ENCODE measurements at regions not wholly inside any gene's neighbourhood (a gene's known extent, or its start where the extent isn't known, plus 50 kb on each side); places are given as distances from the start of the nearest gene placed in this dataset.

DNA sequence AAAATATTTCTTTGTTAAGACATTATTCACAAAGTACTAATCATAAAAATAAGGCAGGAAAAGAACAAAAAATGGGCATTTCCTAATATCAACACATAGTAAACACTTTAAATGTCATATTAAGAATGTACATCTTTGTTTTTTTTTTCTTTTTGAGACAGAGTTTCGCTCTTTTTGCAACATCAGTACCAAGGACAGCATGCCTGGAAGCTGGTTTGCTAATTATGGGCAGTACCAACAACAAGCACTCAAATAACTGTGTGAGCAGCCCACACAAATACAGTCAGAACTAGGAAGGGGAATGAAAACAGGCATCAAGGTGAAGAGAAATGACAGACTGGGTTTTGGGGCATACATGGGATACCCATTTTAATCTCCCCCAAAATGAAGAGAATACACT, 788.0 kb upstream of the SLITRK1 start:
- Histone ChIP-seq H3K79me2 (ENCODE audit: insufficient read depth, low read length) (no peaks in the 10 kb centered on the region), H3K4me1 (ENCODE audit: insufficient read depth, low read length) (no peaks in the 10 kb centered on the region), H3K27me3 (ENCODE audit: insufficient read depth, low read length) (no peaks in the 10 kb centered on the region), H3K4me2 (ENCODE audit: low read length) (no peak overlapping the region), H4K20me1 (ENCODE audit: insufficient read depth, low read length) (no peaks in the 10 kb centered on the region), H3K9me3 (ENCODE audit: insufficient read depth, low read depth, low read length) (no peaks in the 10 kb centered on the region), H2AFZ (ENCODE audit: low read depth, low read length) (no peak overlapping the region), H3K9ac (ENCODE audit: low read length) (no peak overlapping the region), H3K36me3 (ENCODE audit: insufficient read depth, low read length) (no peaks in the 10 kb centered on the region), H3K4me3 (ENCODE audit: insufficient read depth, low read depth, low read length) (no peak overlapping the region), H3K27ac (ENCODE audit: low read depth, low read length) (no peak overlapping the region)
- no peak for TF ChIP-seq CTCF (IDR thresholded peaks at IDR 0.05; ENCODE audit: insufficient read depth, low read depth, low read length)
- no peak for TF ChIP-seq EZH2 (IDR thresholded peaks at IDR 0.05; ENCODE audit: insufficient read depth, low read length)
- Mint-ChIP-seq H3K4me1 (ENCODE audit: low read depth, unreplicated experiment) (no peaks in the 10 kb centered on the region), H3K27me3 (ENCODE audit: low read depth, unreplicated experiment) (no peaks in the 10 kb centered on the region), H3K36me3 (ENCODE audit: low read depth, unreplicated experiment) (no peaks in the 10 kb centered on the region), H3K27ac (ENCODE audit: unreplicated experiment) (no peak overlapping the region), H3K9me3 (ENCODE audit: unreplicated experiment) (no peaks in the 10 kb centered on the region), H3K4me3 (ENCODE audit: unreplicated experiment) (no peak overlapping the region)
- DNase-seq (ENCODE audit: low read depth): no peak
- FAIRE-seq: no peak

DNA sequence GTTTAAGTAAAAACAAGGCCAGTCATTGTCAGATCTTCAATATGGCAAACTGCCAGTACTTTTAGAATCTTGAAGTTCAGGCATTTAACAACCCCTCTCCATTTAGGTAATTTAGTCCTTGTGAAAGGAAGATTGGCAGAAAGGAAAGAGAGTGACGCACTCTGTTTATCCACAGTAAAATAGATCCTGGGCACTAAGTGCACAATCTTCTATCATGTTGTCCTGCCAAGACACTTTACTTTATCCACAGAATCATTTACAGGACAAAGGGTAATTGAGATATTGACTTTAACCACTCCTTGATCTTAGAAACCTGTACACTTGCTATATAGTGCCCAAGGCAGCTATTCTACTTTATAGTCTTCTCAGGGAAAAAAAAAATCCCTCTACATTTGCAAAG, 786.4 kb upstream of the SLITRK1 start:
- Histone ChIP-seq H3K9ac (ENCODE audit: low read length) (no peak overlapping the region), H3K4me3 (ENCODE audit: insufficient read depth, low read depth, low read length) (no peak overlapping the region), H3K27ac (ENCODE audit: low read depth, low read length) (no peak overlapping the region), H3K4me1 (ENCODE audit: insufficient read depth, low read length) (no peaks in the 10 kb centered on the region), H3K4me2 (ENCODE audit: low read length) (no peak overlapping the region), H3K79me2 (ENCODE audit: insufficient read depth, low read length) (no peaks in the 10 kb centered on the region), H3K9me3 (ENCODE audit: insufficient read depth, low read depth, low read length) (no peaks in the 10 kb centered on the region), H2AFZ (ENCODE audit: low read depth, low read length) (no peak overlapping the region), H3K27me3 (ENCODE audit: insufficient read depth, low read length) (no peaks in the 10 kb centered on the region), H4K20me1 (ENCODE audit: insufficient read depth, low read length) (no peaks in the 10 kb centered on the region), H3K36me3 (ENCODE audit: insufficient read depth, low read length) (no peaks in the 10 kb centered on the region)
- TF ChIP-seq EZH2 (IDR thresholded peaks at IDR 0.05; ENCODE audit: insufficient read depth, low read length) (no peak), CTCF (IDR thresholded peaks at IDR 0.05; ENCODE audit: insufficient read depth, low read depth, low read length) (no peak)
- Mint-ChIP-seq H3K27ac (ENCODE audit: unreplicated experiment) (no peak overlapping the region), H3K4me3 (ENCODE audit: unreplicated experiment) (no peak overlapping the region), H3K36me3 (ENCODE audit: low read depth, unreplicated experiment) (no peaks in the 10 kb centered on the region), H3K4me1 (ENCODE audit: low read depth, unreplicated experiment) (no peaks in the 10 kb centered on the region), H3K9me3 (ENCODE audit: unreplicated experiment) (no peaks in the 10 kb centered on the region), H3K27me3 (ENCODE audit: low read depth, unreplicated experiment) (no peaks in the 10 kb centered on the region)
- FAIRE-seq (no peak), DNase-seq (ENCODE audit: low read depth) (no peak)

DNA sequence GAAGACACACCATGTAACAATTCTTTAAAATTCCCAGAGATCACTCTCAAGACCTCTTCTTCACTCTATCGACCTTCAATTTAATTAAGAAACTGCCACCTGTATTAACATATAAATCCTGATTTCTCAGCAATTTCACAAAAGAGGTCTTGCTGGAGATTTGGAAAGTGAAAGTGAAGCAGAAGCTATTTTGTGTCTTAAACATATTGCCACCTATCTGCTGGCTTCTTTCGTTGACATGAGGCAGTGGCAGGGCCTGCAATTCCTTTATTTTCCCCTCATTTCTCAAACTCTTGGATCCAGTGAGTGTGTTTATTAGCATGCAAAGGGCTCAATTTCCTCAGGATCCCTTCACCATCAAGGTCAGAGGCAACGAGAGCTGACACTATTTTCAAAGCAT, 780.2 kb upstream of the SLITRK1 start:
- H3K9ac ChIP-seq (ENCODE audit: low read length): no peak overlapping the region
- H3K27me3 Mint-ChIP-seq (ENCODE audit: low read depth, unreplicated experiment): no peaks in the 10 kb centered on the region
- no peak overlapping the region for H3K27ac ChIP-seq (ENCODE audit: low read depth, low read length)
- H3K79me2 ChIP-seq (ENCODE audit: insufficient read depth, low read length): no peaks in the 10 kb centered on the region
- no peaks in the 10 kb centered on the region for H3K36me3 ChIP-seq (ENCODE audit: insufficient read depth, low read length)
- DNase-seq (ENCODE audit: low read depth) (no peak), FAIRE-seq (no peak)
- no peaks in the 10 kb centered on the region for H4K20me1 ChIP-seq (ENCODE audit: insufficient read depth, low read length)
- H3K4me3 Mint-ChIP-seq (ENCODE audit: unreplicated experiment): no peak overlapping the region
- H3K4me1 Mint-ChIP-seq (ENCODE audit: low read depth, unreplicated experiment): peaks cover 11% of the 10 kb centered on the region
- no peak overlapping the region for H2AFZ ChIP-seq (ENCODE audit: low read depth, low read length)
- TF ChIP-seq CTCF (IDR thresholded peaks at IDR 0.05; ENCODE audit: insufficient read depth, low read depth, low read length): no peak
- no peak for TF ChIP-seq EZH2 (IDR thresholded peaks at IDR 0.05; ENCODE audit: insufficient read depth, low read length)
- H3K4me2 ChIP-seq (ENCODE audit: low read length): no peak overlapping the region
- no peaks in the 10 kb centered on the region for H3K27me3 ChIP-seq (ENCODE audit: insufficient read depth, low read length)
- no peaks in the 10 kb centered on the region for H3K36me3 Mint-ChIP-seq (ENCODE audit: low read depth, unreplicated experiment)
- H3K4me3 ChIP-seq (ENCODE audit: insufficient read depth, low read depth, low read length): no peak overlapping the region
- peaks cover 6% of the 10 kb centered on the region for H3K4me1 ChIP-seq (ENCODE audit: insufficient read depth, low read length)
- no peaks in the 10 kb centered on the region for H3K9me3 Mint-ChIP-seq (ENCODE audit: unreplicated experiment)
- no peaks in the 10 kb centered on the region for H3K9me3 ChIP-seq (ENCODE audit: insufficient read depth, low read depth, low read length)
- no peak overlapping the region for H3K27ac Mint-ChIP-seq (ENCODE audit: unreplicated experiment)

Measured in astrocyte (in vitro differentiated cells and primary cell).